ENCODE measurements at regions not wholly inside any gene's neighbourhood (a gene's known extent, or its start where the extent isn't known, plus 50 kb on each side); places are given as distances from the start of the nearest gene placed in this dataset.

- no peak for TF ChIP-seq POLR2A (IDR thresholded peaks at IDR 0.05)
- TF ChIP-seq, protein P1, sequence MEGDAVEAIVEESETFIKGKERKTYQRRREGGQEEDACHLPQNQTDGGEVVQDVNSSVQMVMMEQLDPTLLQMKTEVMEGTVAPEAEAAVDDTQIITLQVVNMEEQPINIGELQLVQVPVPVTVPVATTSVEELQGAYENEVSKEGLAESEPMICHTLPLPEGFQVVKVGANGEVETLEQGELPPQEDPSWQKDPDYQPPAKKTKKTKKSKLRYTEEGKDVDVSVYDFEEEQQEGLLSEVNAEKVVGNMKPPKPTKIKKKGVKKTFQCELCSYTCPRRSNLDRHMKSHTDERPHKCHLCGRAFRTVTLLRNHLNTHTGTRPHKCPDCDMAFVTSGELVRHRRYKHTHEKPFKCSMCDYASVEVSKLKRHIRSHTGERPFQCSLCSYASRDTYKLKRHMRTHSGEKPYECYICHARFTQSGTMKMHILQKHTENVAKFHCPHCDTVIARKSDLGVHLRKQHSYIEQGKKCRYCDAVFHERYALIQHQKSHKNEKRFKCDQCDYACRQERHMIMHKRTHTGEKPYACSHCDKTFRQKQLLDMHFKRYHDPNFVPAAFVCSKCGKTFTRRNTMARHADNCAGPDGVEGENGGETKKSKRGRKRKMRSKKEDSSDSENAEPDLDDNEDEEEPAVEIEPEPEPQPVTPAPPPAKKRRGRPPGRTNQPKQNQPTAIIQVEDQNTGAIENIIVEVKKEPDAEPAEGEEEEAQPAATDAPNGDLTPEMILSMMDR (IDR thresholded peaks at IDR 0.05), result no peak
Observed at GRCh38 chr6:74956559-74957428, 249.1 kb downstream of the COL12A1 start.
